Activated T-cell treated with anti-CD3 and anti-CD28 coated beads, Interleukin-2, amount 50 U/mL, for 4 hours (primary cell): ENCODE measurements at regions not wholly inside any gene's neighbourhood (a gene's known extent, or its start where the extent isn't known, plus 50 kb on each side); places are given as distances from the start of the nearest gene placed in this dataset.

ENCODE experiments used
- ATAC-seq, 2 donors: fragments of 200-7000 bp; cut with Tn5 transposase; one replicate each; pipeline ENCODE4 v1.10.0; 2021
- DNase-seq: peaks from one replicate; pipeline ENCODE4 v3.0.0-alpha.2; 2020
- H3K27me3 Mint-ChIP-seq: one replicate; pipeline ENCODE4 v1.8.0; 2021; ENCODE audit warnings: low read depth, mixed read lengths
- H3K36me3 Mint-ChIP-seq: one replicate; pipeline ENCODE4 v1.8.0; 2022; ENCODE audit warnings: mixed read lengths; ENCODE audit not compliant: insufficient read depth
- H3K4me1 Mint-ChIP-seq: one replicate; pipeline ENCODE4 v1.8.0; 2021; ENCODE audit warnings: low read depth, mixed read lengths
- H3K4me3 Mint-ChIP-seq: one replicate; pipeline ENCODE4 v1.8.0; 2021; ENCODE audit warnings: mild to moderate bottlenecking, moderate library complexity, mixed read lengths
- H3K9me3 Mint-ChIP-seq: one replicate; pipeline ENCODE4 v1.8.0; 2021; ENCODE audit warnings: mixed read lengths

GRCh38 chr1:36743286-36744005, 260.7 kb upstream of the CSF3R start:
- no peak for ATAC-seq
- H3K4me3 Mint-ChIP-seq, result no peak overlapping the region
- H3K4me1 Mint-ChIP-seq, result no peaks in the 10 kb centered on the region
- H3K27me3 Mint-ChIP-seq, result peaks cover 23% of the 10 kb centered on the region
- no peak for DNase-seq
- no peaks in the 10 kb centered on the region for H3K9me3 Mint-ChIP-seq
- H3K36me3 Mint-ChIP-seq, result no peaks in the 10 kb centered on the region

GRCh38 chr1:36741066-36741465, 258.4 kb upstream of the CSF3R start:
- no peaks in the 10 kb centered on the region for H3K36me3 Mint-ChIP-seq
- peaks cover 29% of the 10 kb centered on the region for H3K27me3 Mint-ChIP-seq
- H3K4me3 Mint-ChIP-seq, result no peak overlapping the region
- no peaks in the 10 kb centered on the region for H3K9me3 Mint-ChIP-seq
- no peak for ATAC-seq
- DNase-seq, result no peak
- no peaks in the 10 kb centered on the region for H3K4me1 Mint-ChIP-seq

GRCh38 chr1:36740446-36740845, 257.7 kb upstream of the CSF3R start:
- Mint-ChIP-seq H3K36me3 (no peaks in the 10 kb centered on the region), H3K4me1 (no peaks in the 10 kb centered on the region)

DNA sequence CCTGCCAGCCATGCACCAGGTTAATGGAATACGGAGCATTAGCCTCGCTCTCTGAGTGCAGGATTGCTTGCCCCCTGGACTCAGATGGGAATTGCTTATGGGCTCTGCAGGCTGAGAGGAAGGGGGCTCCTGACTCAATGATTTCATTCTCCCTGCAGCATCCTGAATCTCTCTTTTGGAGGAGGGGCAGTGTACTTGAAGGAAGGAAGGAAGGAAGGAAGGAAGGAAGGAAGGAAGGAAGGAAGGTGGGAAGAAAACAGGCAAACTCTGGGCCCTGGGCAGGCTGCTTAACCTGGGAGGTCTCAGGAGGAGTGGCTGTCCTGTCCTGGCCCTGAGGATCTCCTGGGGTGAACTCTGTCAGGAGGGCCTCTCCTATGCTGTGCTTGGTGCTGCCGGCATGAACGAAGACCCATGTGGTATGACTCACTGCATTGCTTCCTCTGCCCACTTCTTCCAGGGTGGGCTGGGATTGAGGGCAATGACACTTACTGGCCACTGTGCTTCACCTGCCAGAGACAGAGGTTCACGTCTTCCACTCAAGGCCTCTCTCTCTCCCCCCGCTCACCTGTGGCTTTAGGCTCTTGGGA, 257.1 kb upstream of the CSF3R start:
- no peak for DNase-seq
- peaks cover 41% of the 10 kb centered on the region for H3K27me3 Mint-ChIP-seq
- H3K9me3 Mint-ChIP-seq, result no peaks in the 10 kb centered on the region
- ATAC-seq, result no peak
- H3K36me3 Mint-ChIP-seq, result no peaks in the 10 kb centered on the region
- no peaks in the 10 kb centered on the region for H3K4me1 Mint-ChIP-seq
- H3K4me3 Mint-ChIP-seq, result no peak overlapping the region

More at GRCh38 chr1:36740446-36740845, 257.7 kb upstream of the CSF3R start:
- no peak for ATAC-seq
- no peak overlapping the region for H3K4me3 Mint-ChIP-seq
- H3K9me3 Mint-ChIP-seq, result no peaks in the 10 kb centered on the region
- peaks cover 34% of the 10 kb centered on the region for H3K27me3 Mint-ChIP-seq
- no peak for DNase-seq

DNA sequence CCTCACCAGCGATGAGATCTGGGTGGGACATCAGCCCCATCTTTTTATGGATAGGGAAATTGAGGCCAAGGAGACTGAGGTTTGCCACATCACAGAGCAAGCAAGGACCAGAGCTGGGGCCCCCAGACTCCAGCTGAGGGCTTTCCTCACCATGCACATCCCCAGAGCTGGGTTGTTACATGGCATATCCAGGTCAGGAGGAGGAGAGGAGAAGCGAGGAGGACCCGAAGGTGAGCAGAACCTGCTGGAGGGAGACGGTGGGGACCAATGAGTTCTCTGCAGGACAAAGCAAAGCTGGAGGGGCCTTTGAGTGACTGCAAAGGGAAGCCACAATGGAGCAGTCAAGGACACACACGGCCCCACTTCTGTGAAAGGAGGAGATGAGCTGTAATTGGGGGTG, 255.5 kb upstream of the CSF3R start:
- ATAC-seq, result no peak
- no peak for DNase-seq
- Mint-ChIP-seq H3K9me3 (no peaks in the 10 kb centered on the region), H3K4me1 (no peaks in the 10 kb centered on the region), H3K36me3 (no peaks in the 10 kb centered on the region), H3K4me3 (no peak overlapping the region), H3K27me3 (peaks cover 40% of the 10 kb centered on the region)

- DNase-seq, result no peak
- no peaks in the 10 kb centered on the region for H3K36me3 Mint-ChIP-seq
- H3K9me3 Mint-ChIP-seq, result no peaks in the 10 kb centered on the region
- H3K4me3 Mint-ChIP-seq, result no peak overlapping the region
- ATAC-seq, result no peak
- peaks cover 41% of the 10 kb centered on the region for H3K27me3 Mint-ChIP-seq
- no peaks in the 10 kb centered on the region for H3K4me1 Mint-ChIP-seq
Measured at GRCh38 chr1:36737767-36738166, 255.1 kb upstream of the CSF3R start.

DNA sequence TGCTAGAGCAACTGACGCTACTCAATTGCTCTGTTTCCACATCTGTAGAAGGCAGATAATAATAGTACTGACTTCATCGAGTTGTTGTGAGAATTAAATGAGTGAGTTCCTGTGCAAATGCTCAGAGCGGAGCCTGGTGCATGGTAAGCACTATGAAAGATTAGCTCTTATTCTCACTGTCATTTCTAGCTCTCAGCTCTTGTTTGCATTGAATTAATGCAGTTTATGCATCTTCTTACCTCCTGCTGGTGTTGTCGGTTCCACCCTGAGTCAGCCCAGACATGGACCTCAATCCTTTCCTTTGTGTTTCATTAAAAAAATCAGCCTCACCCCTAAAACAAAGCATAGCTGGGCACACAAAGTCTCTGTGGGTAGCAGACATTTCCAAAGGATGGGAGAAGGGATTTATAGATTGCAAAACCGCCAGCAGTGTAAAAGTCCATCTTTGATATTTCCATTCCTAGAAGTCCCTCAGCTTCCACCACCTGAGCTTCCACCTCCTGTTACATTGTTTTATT, 254.4 kb upstream of the CSF3R start:
- Mint-ChIP-seq H3K9me3 (no peaks in the 10 kb centered on the region), H3K4me1 (no peaks in the 10 kb centered on the region), H3K27me3 (peaks cover 48% of the 10 kb centered on the region), H3K36me3 (no peaks in the 10 kb centered on the region), H3K4me3 (no peak overlapping the region)
- DNase-seq (no peak), ATAC-seq (no peak)

- H3K27me3 Mint-ChIP-seq, result peaks cover 53% of the 10 kb centered on the region
- DNase-seq, result no peak
- H3K9me3 Mint-ChIP-seq, result no peaks in the 10 kb centered on the region
- no peak overlapping the region for H3K4me3 Mint-ChIP-seq
- no peak for ATAC-seq
- H3K36me3 Mint-ChIP-seq, result no peaks in the 10 kb centered on the region
- no peaks in the 10 kb centered on the region for H3K4me1 Mint-ChIP-seq
Measured at GRCh38 chr1:36735939-36736730, 253.4 kb upstream of the CSF3R start.

DNA sequence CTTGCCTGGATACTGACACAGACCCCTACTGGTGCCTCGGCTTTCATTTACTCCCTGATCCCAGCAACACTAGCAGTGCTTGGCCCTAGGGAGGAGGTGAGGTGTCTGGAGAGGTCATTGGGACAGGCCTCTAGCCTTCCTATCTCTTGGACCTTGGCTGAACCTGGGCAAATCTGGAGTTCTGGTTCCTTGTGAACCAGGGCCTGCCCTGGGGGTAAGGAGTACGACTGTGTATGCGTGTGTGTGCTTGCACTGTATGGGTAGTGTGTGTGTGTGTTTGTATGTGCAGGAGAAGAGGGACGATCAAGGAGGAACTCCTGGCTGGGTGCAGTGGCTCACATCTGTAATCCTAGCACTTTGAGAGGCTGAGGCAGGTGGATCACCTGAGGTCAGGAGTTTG, 252.7 kb upstream of the CSF3R start:
- no peak overlapping the region for H3K4me3 Mint-ChIP-seq

GRCh38 chr1:36734356-36734755, 251.6 kb upstream of the CSF3R start:
- DNase-seq (no peak), ATAC-seq (no peak)
- no peak overlapping the region for H3K4me3 Mint-ChIP-seq
- H3K36me3 Mint-ChIP-seq, result no peaks in the 10 kb centered on the region
- H3K27me3 Mint-ChIP-seq, result peaks cover 59% of the 10 kb centered on the region
- H3K4me1 Mint-ChIP-seq, result no peaks in the 10 kb centered on the region
- H3K9me3 Mint-ChIP-seq, result no peaks in the 10 kb centered on the region

More for the DNA sequence above, 252.7 kb upstream of the CSF3R start:
- no peak for ATAC-seq
- Mint-ChIP-seq H3K9me3 (no peaks in the 10 kb centered on the region), H3K36me3 (no peaks in the 10 kb centered on the region), H3K27me3 (peaks cover 56% of the 10 kb centered on the region), H3K4me1 (no peaks in the 10 kb centered on the region)
- DNase-seq, result no peak

DNA sequence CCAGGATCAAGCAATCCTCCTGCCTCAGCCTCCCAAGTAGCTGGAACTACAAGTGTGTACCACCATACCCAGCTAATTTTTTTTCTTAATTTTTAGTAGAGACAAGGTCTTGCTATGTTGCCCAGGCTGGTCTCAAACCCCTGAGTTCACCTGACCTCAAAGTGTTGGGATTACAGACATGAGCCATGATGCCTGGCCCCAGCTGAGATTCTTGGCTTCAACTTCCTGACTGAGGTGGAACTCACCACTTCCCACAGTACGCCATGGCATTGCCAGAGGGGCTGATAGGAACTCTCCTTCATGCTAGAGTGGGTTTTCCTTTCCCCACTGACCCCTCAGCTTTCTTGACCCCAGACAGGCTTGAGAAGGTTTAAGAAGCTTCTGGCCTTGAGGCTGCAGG, 251.0 kb upstream of the CSF3R start:
- H3K4me3 Mint-ChIP-seq, result no peak overlapping the region
- peaks cover 58% of the 10 kb centered on the region for H3K27me3 Mint-ChIP-seq
- no peaks in the 10 kb centered on the region for H3K36me3 Mint-ChIP-seq
- DNase-seq (no peak), ATAC-seq (no peak)
- H3K9me3 Mint-ChIP-seq, result no peaks in the 10 kb centered on the region
- H3K4me1 Mint-ChIP-seq, result no peaks in the 10 kb centered on the region

DNA sequence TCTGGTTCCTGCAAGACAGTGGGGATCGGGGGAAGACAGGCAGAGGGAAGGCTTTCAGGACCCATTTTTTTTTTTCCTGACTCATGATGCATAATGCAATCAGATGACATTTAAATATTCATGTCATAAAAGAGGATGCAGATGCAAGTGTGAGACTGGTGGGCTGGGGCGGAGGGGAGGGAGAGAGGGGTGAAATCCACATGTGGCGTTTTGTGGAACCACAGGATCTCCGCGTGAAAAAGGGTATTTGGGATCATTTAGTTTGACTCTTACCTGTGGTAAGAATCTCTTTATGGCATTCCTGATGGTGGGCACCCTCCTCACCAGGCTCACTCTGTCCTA, 249.3 kb upstream of the CSF3R start:
- no peak overlapping the region for H3K4me3 Mint-ChIP-seq
- ATAC-seq (no peak), DNase-seq (no peak)
- no peaks in the 10 kb centered on the region for H3K36me3 Mint-ChIP-seq
- no peaks in the 10 kb centered on the region for H3K9me3 Mint-ChIP-seq
- H3K27me3 Mint-ChIP-seq, result peaks cover 52% of the 10 kb centered on the region
- H3K4me1 Mint-ChIP-seq, result no peaks in the 10 kb centered on the region

DNA sequence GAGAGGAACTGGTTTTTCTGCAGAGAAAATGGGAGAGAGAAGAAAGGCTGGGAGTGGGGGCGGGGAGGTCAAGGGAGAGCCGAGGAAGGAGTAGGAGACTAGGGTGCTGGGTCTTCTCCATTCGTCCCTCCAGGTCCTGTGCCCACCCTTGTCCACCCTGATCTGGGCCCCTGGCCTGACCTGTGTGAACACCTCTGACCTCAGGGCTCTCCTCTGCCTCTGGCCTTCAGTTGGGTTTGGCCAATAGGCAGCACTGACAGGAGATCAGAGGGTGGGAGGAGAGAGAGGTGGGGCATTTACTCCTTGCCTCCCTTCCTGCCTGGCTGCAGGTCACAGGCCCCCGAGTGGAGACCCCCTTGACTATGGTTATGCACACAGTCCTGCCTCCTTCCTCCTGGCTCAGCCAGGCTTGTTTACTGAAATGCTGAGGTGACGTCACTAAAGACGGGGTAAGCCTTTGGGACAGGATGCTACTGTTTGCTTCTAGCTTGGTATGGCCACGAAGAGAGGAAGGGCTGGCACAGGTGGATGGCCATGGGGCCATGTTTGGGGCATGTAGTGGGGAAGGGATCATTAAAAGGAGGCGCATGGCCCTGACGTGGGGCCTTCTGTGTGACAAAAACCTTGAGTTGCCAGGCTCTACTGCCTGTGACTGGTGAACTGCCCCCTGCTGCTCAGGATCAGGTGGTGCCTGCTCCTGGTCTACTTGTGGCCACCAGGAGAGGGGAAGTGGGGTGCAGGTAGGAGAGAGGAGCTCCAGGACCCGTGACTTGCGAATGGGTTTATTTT, 248.7 kb upstream of the CSF3R start:
- ATAC-seq (no peak), DNase-seq (no peak)
- no peak overlapping the region for H3K4me3 Mint-ChIP-seq
- H3K36me3 Mint-ChIP-seq, result no peaks in the 10 kb centered on the region
- H3K27me3 Mint-ChIP-seq, result peaks cover 47% of the 10 kb centered on the region
- no peaks in the 10 kb centered on the region for H3K9me3 Mint-ChIP-seq
- H3K4me1 Mint-ChIP-seq, result no peaks in the 10 kb centered on the region

GRCh38 chr1:36730599-36730998, 247.9 kb upstream of the CSF3R start:
- Mint-ChIP-seq H3K9me3 (no peaks in the 10 kb centered on the region), H3K27me3 (peaks cover 43% of the 10 kb centered on the region), H3K36me3 (no peaks in the 10 kb centered on the region), H3K4me3 (no peak overlapping the region), H3K4me1 (no peaks in the 10 kb centered on the region)
- ATAC-seq (no peak), DNase-seq (no peak)
